ENCODE measurements at regions not wholly inside any gene's neighbourhood (a gene's known extent, or its start where the extent isn't known, plus 50 kb on each side); places are given as distances from the start of the nearest gene placed in this dataset.

DNA sequence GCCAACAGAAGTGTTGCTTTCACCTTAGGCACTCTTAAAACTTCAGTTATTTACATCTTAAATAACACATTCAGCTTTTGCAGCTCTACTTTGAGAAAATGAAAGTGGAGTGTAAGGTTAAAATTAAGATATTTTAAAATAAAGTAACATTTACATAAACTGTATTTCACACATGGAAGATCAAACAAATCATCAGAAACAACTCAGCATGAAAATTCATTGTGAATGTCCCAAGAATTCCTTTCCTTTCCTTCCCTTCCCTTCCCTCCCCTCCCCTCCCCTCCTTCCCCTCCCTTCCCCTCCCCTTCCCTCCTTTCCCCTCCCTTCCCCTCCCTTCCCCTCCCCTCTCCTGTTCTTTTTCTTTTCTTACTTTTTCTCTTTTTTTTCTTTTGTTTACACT, 238.0 kb upstream of the DOK6 start:
- no peaks in the 10 kb centered on the region for H3K27me3 ChIP-seq (replicated peaks in 1 of 4; ENCODE audit: control insufficient read depth in 3 of 4, extremely low read depth in 1 of 4, insufficient read depth in 3 of 4, low read length in 3 of 4)
- no peak overlapping the region for H2BK15ac ChIP-seq (ENCODE audit: low read length)
- H3K9me3 ChIP-seq (ENCODE audit: insufficient read depth in 2 of 2, low read depth in 1 of 2, low read length in 1 of 2): no peaks in the 10 kb centered on the region
- no peak overlapping the region for H2BK12ac ChIP-seq (ENCODE audit: low read depth, low read length)
- no peak overlapping the region for H3K9ac ChIP-seq (replicated peaks in 1 of 4; ENCODE audit: extremely low read depth in 1 of 4, low read depth in 3 of 4, low read length in 3 of 4)
- CTCF ChIA-PET (ENCODE audit: partially characterized antibody): no interaction called here
- no peak overlapping the region for H2BK20ac ChIP-seq (ENCODE audit: low read length)
- POLR2A ChIA-PET (ENCODE audit: partially characterized antibody): interaction anchor here (0.9 kb wide), 1 partner anchor 26 kb away, joined by 3 read pairs; no protein-coding TSS in a partner anchor
- DNase-seq (ENCODE audit: low read depth in 1 of 2, low spot score in 2 of 2) (no peak), FAIRE-seq (no peak)
- H3K23ac ChIP-seq (ENCODE audit: insufficient read length): no peak overlapping the region
- H3K27ac ChIP-seq (ENCODE audit: low read depth, low read length): no peak overlapping the region
- H3K14ac ChIP-seq (ENCODE audit: insufficient read length): no peak overlapping the region
- no peak overlapping the region for H3K4me3 ChIP-seq (ENCODE audit: extremely low read depth in 1 of 4, insufficient read depth in 2 of 4, low read depth in 3 of 4, low read length in 4 of 4)
- H2BK120ac ChIP-seq (replicated peaks; ENCODE audit: low read depth, low read length): no peak overlapping the region
- no peak overlapping the region for H4K8ac ChIP-seq (ENCODE audit: extremely low read depth, insufficient read depth, low read length)
- no peak overlapping the region for H3K56ac ChIP-seq (replicated peaks; ENCODE audit: insufficient read length, low read depth, low read length)
- H3K79me1 ChIP-seq (ENCODE audit: low read depth, low read length): no peaks in the 10 kb centered on the region
- no peak overlapping the region for H2BK5ac ChIP-seq (ENCODE audit: low read depth, low read length)
- no peak overlapping the region for H4K91ac ChIP-seq (replicated peaks; ENCODE audit: insufficient read length, low read length)
- no peak overlapping the region for H4K5ac ChIP-seq (ENCODE audit: insufficient read length, low read depth, low read length)
- no peaks in the 10 kb centered on the region for H3K36me3 ChIP-seq (ENCODE audit: control insufficient read depth in 2 of 4, insufficient read depth in 4 of 4, low read length in 3 of 4)
- no peaks in the 10 kb centered on the region for H4K20me1 ChIP-seq (replicated peaks in 1 of 2; ENCODE audit: control insufficient read depth in 1 of 2, insufficient read depth in 2 of 2, low read length in 2 of 2)
- no peak overlapping the region for H3K4ac ChIP-seq (replicated peaks; ENCODE audit: insufficient read length, low read depth, low read length)
- H3K23me2 ChIP-seq (ENCODE audit: low read depth, low read length): no peaks in the 10 kb centered on the region
- peaks cover 0 to 4% (median 0%) of the 10 kb centered on the region in 4 experiments; a peak in 1 of 7 replicates for H3K4me1 ChIP-seq (replicated peaks in 1 of 4; ENCODE audit: control insufficient read depth in 3 of 4, insufficient read depth in 4 of 4, low read length in 3 of 4)
- no peak overlapping the region for H2AFZ ChIP-seq (ENCODE audit: low read length)
- no peak overlapping the region for H3K18ac ChIP-seq (ENCODE audit: extremely low read depth, low read length)
- H3K79me2 ChIP-seq (ENCODE audit: control insufficient read depth in 1 of 2, insufficient read depth in 2 of 2, low read length in 2 of 2): no peaks in the 10 kb centered on the region
- H3K4me2 ChIP-seq (ENCODE audit: insufficient read depth in 1 of 2, low read depth in 2 of 2, low read length in 2 of 2): no peak overlapping the region
- H2AK5ac ChIP-seq (ENCODE audit: low read depth, low read length): no peak overlapping the region
- TF ChIP-seq, protein P1, sequence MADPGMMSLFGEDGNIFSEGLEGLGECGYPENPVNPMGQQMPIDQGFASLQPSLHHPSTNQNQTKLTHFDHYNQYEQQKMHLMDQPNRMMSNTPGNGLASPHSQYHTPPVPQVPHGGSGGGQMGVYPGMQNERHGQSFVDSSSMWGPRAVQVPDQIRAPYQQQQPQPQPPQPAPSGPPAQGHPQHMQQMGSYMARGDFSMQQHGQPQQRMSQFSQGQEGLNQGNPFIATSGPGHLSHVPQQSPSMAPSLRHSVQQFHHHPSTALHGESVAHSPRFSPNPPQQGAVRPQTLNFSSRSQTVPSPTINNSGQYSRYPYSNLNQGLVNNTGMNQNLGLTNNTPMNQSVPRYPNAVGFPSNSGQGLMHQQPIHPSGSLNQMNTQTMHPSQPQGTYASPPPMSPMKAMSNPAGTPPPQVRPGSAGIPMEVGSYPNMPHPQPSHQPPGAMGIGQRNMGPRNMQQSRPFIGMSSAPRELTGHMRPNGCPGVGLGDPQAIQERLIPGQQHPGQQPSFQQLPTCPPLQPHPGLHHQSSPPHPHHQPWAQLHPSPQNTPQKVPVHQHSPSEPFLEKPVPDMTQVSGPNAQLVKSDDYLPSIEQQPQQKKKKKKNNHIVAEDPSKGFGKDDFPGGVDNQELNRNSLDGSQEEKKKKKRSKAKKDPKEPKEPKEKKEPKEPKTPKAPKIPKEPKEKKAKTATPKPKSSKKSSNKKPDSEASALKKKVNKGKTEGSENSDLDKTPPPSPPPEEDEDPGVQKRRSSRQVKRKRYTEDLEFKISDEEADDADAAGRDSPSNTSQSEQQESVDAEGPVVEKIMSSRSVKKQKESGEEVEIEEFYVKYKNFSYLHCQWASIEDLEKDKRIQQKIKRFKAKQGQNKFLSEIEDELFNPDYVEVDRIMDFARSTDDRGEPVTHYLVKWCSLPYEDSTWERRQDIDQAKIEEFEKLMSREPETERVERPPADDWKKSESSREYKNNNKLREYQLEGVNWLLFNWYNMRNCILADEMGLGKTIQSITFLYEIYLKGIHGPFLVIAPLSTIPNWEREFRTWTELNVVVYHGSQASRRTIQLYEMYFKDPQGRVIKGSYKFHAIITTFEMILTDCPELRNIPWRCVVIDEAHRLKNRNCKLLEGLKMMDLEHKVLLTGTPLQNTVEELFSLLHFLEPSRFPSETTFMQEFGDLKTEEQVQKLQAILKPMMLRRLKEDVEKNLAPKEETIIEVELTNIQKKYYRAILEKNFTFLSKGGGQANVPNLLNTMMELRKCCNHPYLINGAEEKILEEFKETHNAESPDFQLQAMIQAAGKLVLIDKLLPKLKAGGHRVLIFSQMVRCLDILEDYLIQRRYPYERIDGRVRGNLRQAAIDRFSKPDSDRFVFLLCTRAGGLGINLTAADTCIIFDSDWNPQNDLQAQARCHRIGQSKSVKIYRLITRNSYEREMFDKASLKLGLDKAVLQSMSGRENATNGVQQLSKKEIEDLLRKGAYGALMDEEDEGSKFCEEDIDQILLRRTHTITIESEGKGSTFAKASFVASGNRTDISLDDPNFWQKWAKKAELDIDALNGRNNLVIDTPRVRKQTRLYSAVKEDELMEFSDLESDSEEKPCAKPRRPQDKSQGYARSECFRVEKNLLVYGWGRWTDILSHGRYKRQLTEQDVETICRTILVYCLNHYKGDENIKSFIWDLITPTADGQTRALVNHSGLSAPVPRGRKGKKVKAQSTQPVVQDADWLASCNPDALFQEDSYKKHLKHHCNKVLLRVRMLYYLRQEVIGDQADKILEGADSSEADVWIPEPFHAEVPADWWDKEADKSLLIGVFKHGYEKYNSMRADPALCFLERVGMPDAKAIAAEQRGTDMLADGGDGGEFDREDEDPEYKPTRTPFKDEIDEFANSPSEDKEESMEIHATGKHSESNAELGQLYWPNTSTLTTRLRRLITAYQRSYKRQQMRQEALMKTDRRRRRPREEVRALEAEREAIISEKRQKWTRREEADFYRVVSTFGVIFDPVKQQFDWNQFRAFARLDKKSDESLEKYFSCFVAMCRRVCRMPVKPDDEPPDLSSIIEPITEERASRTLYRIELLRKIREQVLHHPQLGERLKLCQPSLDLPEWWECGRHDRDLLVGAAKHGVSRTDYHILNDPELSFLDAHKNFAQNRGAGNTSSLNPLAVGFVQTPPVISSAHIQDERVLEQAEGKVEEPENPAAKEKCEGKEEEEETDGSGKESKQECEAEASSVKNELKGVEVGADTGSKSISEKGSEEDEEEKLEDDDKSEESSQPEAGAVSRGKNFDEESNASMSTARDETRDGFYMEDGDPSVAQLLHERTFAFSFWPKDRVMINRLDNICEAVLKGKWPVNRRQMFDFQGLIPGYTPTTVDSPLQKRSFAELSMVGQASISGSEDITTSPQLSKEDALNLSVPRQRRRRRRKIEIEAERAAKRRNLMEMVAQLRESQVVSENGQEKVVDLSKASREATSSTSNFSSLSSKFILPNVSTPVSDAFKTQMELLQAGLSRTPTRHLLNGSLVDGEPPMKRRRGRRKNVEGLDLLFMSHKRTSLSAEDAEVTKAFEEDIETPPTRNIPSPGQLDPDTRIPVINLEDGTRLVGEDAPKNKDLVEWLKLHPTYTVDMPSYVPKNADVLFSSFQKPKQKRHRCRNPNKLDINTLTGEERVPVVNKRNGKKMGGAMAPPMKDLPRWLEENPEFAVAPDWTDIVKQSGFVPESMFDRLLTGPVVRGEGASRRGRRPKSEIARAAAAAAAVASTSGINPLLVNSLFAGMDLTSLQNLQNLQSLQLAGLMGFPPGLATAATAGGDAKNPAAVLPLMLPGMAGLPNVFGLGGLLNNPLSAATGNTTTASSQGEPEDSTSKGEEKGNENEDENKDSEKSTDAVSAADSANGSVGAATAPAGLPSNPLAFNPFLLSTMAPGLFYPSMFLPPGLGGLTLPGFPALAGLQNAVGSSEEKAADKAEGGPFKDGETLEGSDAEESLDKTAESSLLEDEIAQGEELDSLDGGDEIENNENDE (IDR thresholded peaks at IDR 0.05; ENCODE audit: insufficient replicate concordance, low read length): no peak
- TF ChIP-seq SRF (IDR thresholded peaks at IDR 0.05; ENCODE audit: low read depth, low read length): no peak

Data from H1 (cell line).